GM12878 (cell line): ENCODE measurements at regions not wholly inside any gene's neighbourhood (a gene's known extent, or its start where the extent isn't known, plus 50 kb on each side); places are given as distances from the start of the nearest gene placed in this dataset.

ENCODE experiments used
- ATAC-seq: fragments of 200-7000 bp; cut with Tn5 transposase; 3 replicates; pipeline ENCODE4 v1.9.1; 2020; ENCODE audit warnings: mild to moderate bottlenecking, moderate library complexity
- BruUV-seq: library from RNA; stranded (reverse); fragments of 400-500 nt; replicated peaks from 2 replicates; lab custom pipeline; 2021; lab: Mats Ljungman, UMichigan
- CTCF ChIA-PET: fragments of 300-600 bp; sonication (Branson Sonifier 250); formaldehyde crosslinking; extraction: SDS; loops from one replicate; lab custom pipeline; 2021; ENCODE audit warnings: inconsistent platforms; lab: Yijun Ruan, JAX
- POLR2A ChIA-PET: fragments of 350-600 bp; formaldehyde crosslinking; extraction: SDS; loops from one replicate; lab custom pipeline; 2021; ENCODE audit warnings: inconsistent platforms; lab: Charles Lee
- RAD21 ChIA-PET: fragments of 300-600 bp; sonication (Branson Sonifier 250); formaldehyde crosslinking; loops from one replicate; lab custom pipeline; 2023; ENCODE audit warnings: antibody characterized with exemption; ENCODE audit not compliant: unreplicated experiment; lab: Charles Lee
- SMC1A ChIA-PET: fragments of 300-600 bp; sonication (Branson Sonifier 250); formaldehyde crosslinking; loops from one replicate; lab custom pipeline; 2023; ENCODE audit not compliant: unreplicated experiment, uncharacterized antibody; lab: Charles Lee
- DNase-seq: peaks from one replicate; pipeline ENCODE4 v3.0.0-alpha.2; 2011; ENCODE audit warnings: low read depth, low spot score
- FAIRE-seq: peaks from 3 replicates; lab custom pipeline; 2011; peaks lifted over from hg19 to GRCh38; lab: Jason Lieb, UNC
- H2AFZ ChIP-seq: 2 replicates; pipeline ENCODE4 v1.6.0; 2011; ENCODE audit warnings: low read depth, low read length, control low read depth; ENCODE audit not compliant: control insufficient read depth
- H3K27ac ChIP-seq: 2 replicates; pipeline ENCODE4 v1.5.1; 2011; ENCODE audit warnings: control low read depth; ENCODE audit not compliant: control insufficient read depth, insufficient read depth
- H3K27me3 ChIP-seq, 2 experiments: replicated peaks in 1 of 2; 2 replicates each; pipeline versions ENCODE4 v1.6.0 to v1.6.1; 2011; ENCODE audit warnings: low read length in 1 of 2; ENCODE audit not compliant: control insufficient read depth in 2 of 2, insufficient read depth in 2 of 2
- H3K36me3 ChIP-seq, 2 experiments: 2 replicates each; pipeline ENCODE4 v1.5.1; 2011; ENCODE audit warnings: low read length in 1 of 2; ENCODE audit not compliant: control insufficient read depth in 2 of 2, insufficient read depth in 2 of 2
- H3K4me1 ChIP-seq: 2 replicates; pipeline ENCODE4 v1.6.1; 2011; ENCODE audit warnings: mild to moderate bottlenecking, low read length, moderate library complexity, mixed read lengths; ENCODE audit not compliant: control insufficient read depth, insufficient read depth
- H3K4me2 ChIP-seq: 2 replicates; pipeline ENCODE4 v1.6.0; 2011; ENCODE audit warnings: control low read depth; ENCODE audit not compliant: control insufficient read depth, insufficient read depth
- H3K4me3 ChIP-seq: fragments of 200-600 bp; sonication (generic); 2 replicates; pipeline ENCODE4 v1.5.1; 2016
- H3K79me2 ChIP-seq: 2 replicates; pipeline ENCODE4 v1.6.0; 2011; ENCODE audit warnings: low read length; ENCODE audit not compliant: control insufficient read depth, insufficient read depth
- H3K9ac ChIP-seq: 2 replicates; pipeline ENCODE4 v1.8.0; 2011; ENCODE audit warnings: low read length, control low read depth, mixed read lengths; ENCODE audit not compliant: control insufficient read depth, insufficient read depth
- H3K9me3 ChIP-seq: replicated peaks from 3 replicates; pipeline ENCODE4 v1.5.1; 2011; ENCODE audit warnings: mild to moderate bottlenecking, low read length; ENCODE audit not compliant: control insufficient read depth, insufficient read depth
- H4K20me1 ChIP-seq: 2 replicates; pipeline ENCODE4 v1.6.0; 2011; ENCODE audit not compliant: control insufficient read depth, insufficient read depth
- BMI1 ChIP-seq: fragments of 450-650 bp; IDR thresholded peaks from 2 replicates; pipeline ENCODE4 v1.6.1; 2016; ENCODE audit warnings: mild to moderate bottlenecking, moderate library complexity, borderline replicate concordance
- CHD2 ChIP-seq: IDR thresholded peaks from 2 replicates; pipeline ENCODE4 v1.6.1; 2011; ENCODE audit warnings: low read depth, low read length, improper control_type of control experiment, borderline replicate concordance
- ETV6 ChIP-seq, 2 experiments: fragments of 450-650 bp in 1 of 2; IDR thresholded peaks in 1 of 2; conservative IDR thresholded peaks in 1 of 2; 2 replicates each; pipeline ENCODE4 v1.6.1; 2014; ENCODE audit warnings: antibody characterized with exemption in 1 of 2, borderline replicate concordance in 1 of 2, low read depth in 1 of 2, mild to moderate bottlenecking in 1 of 2, moderate library complexity in 1 of 2
- MTA2 ChIP-seq: fragments of 450-650 bp; IDR thresholded peaks from 2 replicates; pipeline ENCODE4 v1.6.1; 2016; ENCODE audit warnings: low read depth, mild to moderate bottlenecking, moderate library complexity
- NR2C2 ChIP-seq: IDR thresholded peaks from 2 replicates; pipeline ENCODE4 v1.6.1; 2011; ENCODE audit warnings: borderline replicate concordance, low read depth; ENCODE audit not compliant: control insufficient read depth, insufficient read length
- RCOR1 ChIP-seq: conservative IDR thresholded peaks from 2 replicates; pipeline ENCODE4 v1.6.1; 2012; ENCODE audit warnings: low read depth, low read length, improper control_type of control experiment
- REST ChIP-seq: IDR thresholded peaks from 2 replicates; pipeline ENCODE4 v1.6.1; 2012; ENCODE audit warnings: mild to moderate bottlenecking, low read depth, low read length
- SUPT20H ChIP-seq: IDR thresholded peaks from 2 replicates; pipeline ENCODE4 v1.6.1; 2011; ENCODE audit warnings: low read depth, mild to moderate bottlenecking, low read length, moderate library complexity, borderline replicate concordance; ENCODE audit not compliant: control insufficient read depth
- ZZZ3 ChIP-seq: IDR thresholded peaks from 2 replicates; pipeline ENCODE4 v1.6.1; 2011; ENCODE audit warnings: low read depth; ENCODE audit not compliant: control insufficient read depth, insufficient read length
- WGBS: methylation state at CpG from one replicate; pipeline ENCODE4 v1.1.6; 2016; ENCODE audit warnings: low lambda C conversion rate; ENCODE audit not compliant: insufficient replicate concordance, insufficient coverage; ENCODE audit errors: missing lambda C conversion rate; 5-methylcytosine and 5-hydroxymethylcytosine counted together
- in situ Hi-C: fragments of 300-500 bp; cut with MboI; formaldehyde crosslinking; loops from 9 replicates; pipeline ENCODE4 v1.14.3; 2018; ENCODE audit warnings: mixed read lengths
- intact Hi-C: fragments of 100-400 bp; cut with micrococcal nuclease; formaldehyde crosslinking; loops from one replicate; pipeline ENCODE4 v1.14.2; 2022; ENCODE audit not compliant: unreplicated experiment

DNA sequence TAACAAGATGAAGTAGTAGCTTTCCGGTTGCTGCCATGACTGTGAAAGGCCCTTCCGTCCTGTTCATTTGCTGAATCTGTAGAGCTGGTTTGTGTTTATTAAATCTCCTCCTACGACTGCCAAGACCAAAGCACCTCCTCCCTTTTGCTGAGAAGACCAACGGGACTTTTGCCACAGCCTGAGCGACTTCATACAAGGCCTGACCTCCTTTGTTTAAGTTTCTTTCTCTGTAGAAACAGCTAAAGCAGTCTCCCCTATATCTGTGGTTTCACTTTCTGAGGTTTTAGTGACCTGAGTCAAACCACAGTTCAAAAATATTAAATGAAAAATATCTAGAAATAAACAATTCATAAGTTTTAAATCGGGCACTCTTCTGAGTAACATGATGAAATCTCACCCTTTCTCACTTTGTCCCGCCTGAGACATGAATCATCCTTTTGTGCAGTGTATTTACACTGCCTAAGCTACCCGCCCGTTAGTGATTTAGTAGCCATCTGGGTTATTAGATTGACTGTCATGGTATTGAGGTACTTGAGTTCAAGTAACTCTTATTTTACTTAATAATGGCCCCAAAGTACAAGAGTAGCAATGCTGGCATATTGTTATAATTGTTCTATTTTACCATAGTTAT lies 119.1 kb upstream of the LRRC4C start:
- no peak for DNase-seq
- no peaks in the 10 kb centered on the region for H3K9me3 ChIP-seq
- H2AFZ ChIP-seq = no peak overlapping the region
- no peaks in the 10 kb centered on the region for H4K20me1 ChIP-seq
- no peak overlapping the region for H3K4me2 ChIP-seq
- WGBS = 31% methylated on average over 9 of the region's 9 CpGs
- ChIA-PET SMC1A (interaction anchor here (0.9 to 1.2 kb wide), 3 partner anchors 8 to 17 kb away, joined by 3 read pairs; no protein-coding TSS in a partner anchor), RAD21 (no interaction called here), POLR2A (no interaction called here), CTCF (interaction anchor here (0.8 to 0.9 kb wide), 2 partner anchors 34 to 130 kb away, joined by 3 read pairs; no protein-coding TSS in a partner anchor)
- intact Hi-C loops = no loop called here
- no peak overlapping the region for H3K4me3 ChIP-seq
- no peaks in the 10 kb centered on the region for H3K27me3 ChIP-seq
- H3K27ac ChIP-seq = no peak overlapping the region
- FAIRE-seq = no peak
- in situ Hi-C loops = no loop called here
- no peaks in the 10 kb centered on the region for H3K36me3 ChIP-seq
- H3K4me1 ChIP-seq = no peaks in the 10 kb centered on the region
- BruUV-seq = no TSS peak
- H3K79me2 ChIP-seq = no peaks in the 10 kb centered on the region
- peak; percentile 73 for ATAC-seq
- TF ChIP-seq RCOR1 (no peak), REST (no peak), MTA2 (no peak), NR2C2 (no peak), BMI1 (no peak), ETV6 (conservative IDR thresholded peaks at IDR 0.05 in 1 of 2, IDR thresholded peaks at IDR 0.05 in 1 of 2; ENCODE audit: borderline replicate concordance in 1 of 2, low read depth in 1 of 2) (no peak), ZZZ3 (no peak), CHD2 (no peak), SUPT20H (no peak)
- no peak overlapping the region for H3K9ac ChIP-seq
